Neuronal stem cell (in vitro differentiated cells): ENCODE measurements at regions not wholly inside any gene's neighbourhood (a gene's known extent, or its start where the extent isn't known, plus 50 kb on each side); places are given as distances from the start of the nearest gene placed in this dataset.
"Not testable (repeated sequence)": the region's sequence is repeated elsewhere in the genome, so short reads cannot be mapped to it uniquely, and the experiment has no call there.

ENCODE experiments used
- DNase-seq: peaks from one replicate; pipeline ENCODE4 v3.0.0-alpha.2; 2013; ENCODE audit warnings: low spot score
- H2AFZ ChIP-seq: one replicate; pipeline ENCODE4 v1.6.1; 2013; ENCODE audit warnings: mild to moderate bottlenecking, low read length, inconsistent platforms
- H2AK5ac ChIP-seq: 2 replicates; pipeline ENCODE4 v1.6.1; 2013; ENCODE audit warnings: low read depth, mild to moderate bottlenecking, inconsistent platforms, low read length, moderate library complexity, mixed read lengths
- H2BK120ac ChIP-seq: 2 replicates; pipeline ENCODE4 v1.6.1; 2013; ENCODE audit warnings: low read depth, mild to moderate bottlenecking, inconsistent platforms, low read length, moderate library complexity, mixed read lengths
- H2BK12ac ChIP-seq: one replicate; pipeline ENCODE4 v1.6.1; 2013; ENCODE audit warnings: low read length, inconsistent platforms
- H2BK15ac ChIP-seq: 2 replicates; pipeline ENCODE4 v1.6.1; 2013; ENCODE audit warnings: mild to moderate bottlenecking, low read length, inconsistent platforms, mixed read lengths
- H2BK5ac ChIP-seq: one replicate; pipeline ENCODE4 v1.6.1; 2013; ENCODE audit warnings: inconsistent platforms, mild to moderate bottlenecking, low read length, moderate library complexity
- H3K14ac ChIP-seq: one replicate; pipeline ENCODE4 v1.6.1; 2013; ENCODE audit warnings: low read length, inconsistent platforms
- H3K18ac ChIP-seq: 2 replicates; pipeline ENCODE4 v1.6.1; 2013; ENCODE audit warnings: low read length, inconsistent platforms
- H3K23ac ChIP-seq: 2 replicates; pipeline ENCODE4 v1.6.1; 2013; ENCODE audit warnings: low read depth, mild to moderate bottlenecking, mixed read lengths, low read length, inconsistent platforms; ENCODE audit not compliant: poor library complexity
- H3K27ac ChIP-seq: replicated peaks from 3 replicates; pipeline ENCODE4 v1.5.1; 2013; ENCODE audit warnings: low read length, inconsistent platforms
- H3K27me3 ChIP-seq, 3 experiments: 2 replicates each; pipeline ENCODE4 v1.6.1; 2013; ENCODE audit warnings: low read length in 3 of 3, mild to moderate bottlenecking in 2 of 3, inconsistent platforms in 1 of 3, low read depth in 1 of 3, mixed read lengths in 1 of 3, moderate library complexity in 1 of 3; ENCODE audit not compliant: control insufficient read depth in 3 of 3, insufficient read depth in 3 of 3
- H3K36me3 ChIP-seq, 2 donors: replicated peaks in 1 of 2; 2 replicates each; pipeline ENCODE4 v1.6.1; 2013; ENCODE audit warnings: low read length in 2 of 2; ENCODE audit not compliant: control insufficient read depth in 2 of 2, insufficient read depth in 2 of 2
- H3K4ac ChIP-seq: 2 replicates; pipeline ENCODE4 v1.6.1; 2013; ENCODE audit warnings: inconsistent platforms, mild to moderate bottlenecking, low read length, moderate library complexity
- H3K4me1 ChIP-seq, 2 donors: 1 replicate in 1 of 2; 2 replicates in 1 of 2; pipeline ENCODE4 v1.6.1; 2013; ENCODE audit warnings: low read length in 2 of 2, low read depth in 1 of 2; ENCODE audit not compliant: control insufficient read depth in 2 of 2, insufficient read depth in 1 of 2
- H3K4me2 ChIP-seq: one replicate; pipeline ENCODE4 v1.6.1; 2013; ENCODE audit warnings: mild to moderate bottlenecking, low read length, inconsistent platforms; ENCODE audit not compliant: insufficient read depth, poor library complexity, severe bottlenecking
- H3K4me3 ChIP-seq, 2 donors: 2 replicates each; pipeline ENCODE4 v1.5.1; 2013; ENCODE audit warnings: low read length in 2 of 2, mild to moderate bottlenecking in 2 of 2, inconsistent platforms in 1 of 2, moderate library complexity in 1 of 2
- H3K79me1 ChIP-seq: one replicate; pipeline ENCODE4 v1.6.1; 2013; ENCODE audit warnings: low read depth, mild to moderate bottlenecking, inconsistent platforms, low read length, moderate library complexity
- H3K9ac ChIP-seq: one replicate; pipeline ENCODE4 v1.6.1; 2013; ENCODE audit warnings: mild to moderate bottlenecking, low read depth, low read length, inconsistent platforms; ENCODE audit not compliant: poor library complexity
- H3K9me3 ChIP-seq, 2 donors: replicated peaks in 1 of 2; 2 replicates each; pipeline versions ENCODE3 to v1.6.1; 2013; ENCODE audit warnings: low read length in 2 of 2, mild to moderate bottlenecking in 2 of 2, inconsistent platforms in 1 of 2, low read depth in 1 of 2, mixed read lengths in 1 of 2, moderate library complexity in 1 of 2; ENCODE audit not compliant: control insufficient read depth in 2 of 2, insufficient read depth in 1 of 2
- H4K8ac ChIP-seq: one replicate; pipeline ENCODE4 v1.6.1; 2013; ENCODE audit warnings: low read depth, mild to moderate bottlenecking, inconsistent platforms, low read length, moderate library complexity
- H4K91ac ChIP-seq: one replicate; pipeline ENCODE4 v1.6.1; 2013; ENCODE audit warnings: low read length, low read depth, mild to moderate bottlenecking, inconsistent platforms; ENCODE audit not compliant: poor library complexity
- WGBS, 2 donors: extraction: QIAGEN DNeasy Blood & Tissue Kit; methylation state at CpG; one replicate each; pipeline ENCODE4 v1.1.7; 2013; ENCODE audit warnings: missing lambda C conversion rate in 2 of 2, mixed read lengths in 1 of 2; ENCODE audit not compliant: insufficient read length in 2 of 2, insufficient replicate concordance in 1 of 2; ENCODE audit errors: extremely low coverage in 2 of 2; 5-methylcytosine and 5-hydroxymethylcytosine counted together

GRCh38 chr6:74596588-74596987 is 609.3 kb downstream of the COL12A1 start:
- no peak overlapping the region for H4K8ac ChIP-seq
- H3K4me2 ChIP-seq = no peak overlapping the region
- no peak overlapping the region for H3K4ac ChIP-seq
- no peak overlapping the region for H3K14ac ChIP-seq
- H3K4me3 ChIP-seq = no peak overlapping the region
- no peak overlapping the region for H2BK15ac ChIP-seq
- H3K18ac ChIP-seq = no peak overlapping the region
- H3K36me3 ChIP-seq = no peaks in the 10 kb centered on the region
- H2AK5ac ChIP-seq = no peak overlapping the region
- H3K79me1 ChIP-seq = no peaks in the 10 kb centered on the region
- H4K91ac ChIP-seq = no peak overlapping the region
- H3K4me1 ChIP-seq = no peaks in the 10 kb centered on the region
- no peak overlapping the region for H3K23ac ChIP-seq
- H2AFZ ChIP-seq = no peak overlapping the region
- no peak overlapping the region for H3K9ac ChIP-seq
- no peaks in the 10 kb centered on the region for H3K9me3 ChIP-seq
- no peak for DNase-seq
- no peak overlapping the region for H2BK5ac ChIP-seq
- no peak overlapping the region for H3K27ac ChIP-seq
- no peaks in the 10 kb centered on the region for H3K27me3 ChIP-seq
- no peak overlapping the region for H2BK12ac ChIP-seq
- H2BK120ac ChIP-seq = no peak overlapping the region

GRCh38 chr6:74594350-74594749 is 611.5 kb downstream of the COL12A1 start:
- H3K27me3 ChIP-seq, H4K91ac ChIP-seq, H4K8ac ChIP-seq, H3K27ac ChIP-seq, H3K9ac ChIP-seq, H2BK15ac ChIP-seq, H3K14ac ChIP-seq, H2AFZ ChIP-seq, H3K4me3 ChIP-seq, H3K18ac ChIP-seq, H2BK120ac ChIP-seq, H3K23ac ChIP-seq, H3K9me3 ChIP-seq, H3K4ac ChIP-seq, H2BK5ac ChIP-seq, H3K36me3 ChIP-seq, H3K4me2 ChIP-seq, H3K79me1 ChIP-seq, DNase-seq, H2BK12ac ChIP-seq, H2AK5ac ChIP-seq, H3K4me1 ChIP-seq: not testable (repeated sequence)
- no CpG with 5 or more reads among the region's 4 CpGs for WGBS, 2 donors

- no peak overlapping the region for H4K91ac ChIP-seq
Observed at GRCh38 chr6:74588094-74588832, 617.6 kb downstream of the COL12A1 start.

GRCh38 chr6:74587386-74587785 is 618.5 kb downstream of the COL12A1 start:
- Histone ChIP-seq H3K36me3 (no peaks in the 10 kb centered on the region), H2AFZ (no peak overlapping the region), H3K18ac (no peak overlapping the region), H4K8ac (no peak overlapping the region), H3K14ac (no peak overlapping the region), H3K4ac (no peak overlapping the region), H3K9ac (no peak overlapping the region), H2BK5ac (no peak overlapping the region), H2AK5ac (no peak overlapping the region), H3K4me2 (no peak overlapping the region), H2BK120ac (no peak overlapping the region), H3K4me3 (no peak overlapping the region), H3K23ac (no peak overlapping the region), H3K79me1 (no peaks in the 10 kb centered on the region), H2BK15ac (no peak overlapping the region), H3K4me1 (no peaks in the 10 kb centered on the region), H4K91ac (no peak overlapping the region), H3K9me3 (no peaks in the 10 kb centered on the region), H2BK12ac (no peak overlapping the region), H3K27ac (no peak overlapping the region), H3K27me3 (no peaks in the 10 kb centered on the region)
- WGBS, 2 donors = no CpG with 5 or more reads among the region's 2 CpGs
- no peak for DNase-seq

More at GRCh38 chr6:74588094-74588832, 617.6 kb downstream of the COL12A1 start:
- H2AK5ac ChIP-seq = no peak overlapping the region
- no peak overlapping the region for H3K4me3 ChIP-seq
- no peak overlapping the region for H2BK15ac ChIP-seq
- no peak overlapping the region for H3K4ac ChIP-seq
- no peaks in the 10 kb centered on the region for H3K79me1 ChIP-seq
- peak overlapping the region; percentile 19 for H3K18ac ChIP-seq
- no peak overlapping the region for H3K23ac ChIP-seq
- no CpG with 5 or more reads among the region's 5 CpGs for WGBS, 2 donors
- H3K9ac ChIP-seq = no peak overlapping the region
- no peaks in the 10 kb centered on the region for H3K9me3 ChIP-seq
- H2AFZ ChIP-seq = no peak overlapping the region
- H3K4me1 ChIP-seq = no peaks in the 10 kb centered on the region
- no peak for DNase-seq
- H2BK12ac ChIP-seq = no peak overlapping the region
- H3K4me2 ChIP-seq = no peak overlapping the region
- no peak overlapping the region for H2BK120ac ChIP-seq
- no peak overlapping the region for H2BK5ac ChIP-seq
- no peaks in the 10 kb centered on the region for H3K27me3 ChIP-seq
- no peak overlapping the region for H3K14ac ChIP-seq
- no peaks in the 10 kb centered on the region for H3K36me3 ChIP-seq
- no peak overlapping the region for H3K27ac ChIP-seq
- no peak overlapping the region for H4K8ac ChIP-seq
